ENCODE measurements at regions not wholly inside any gene's neighbourhood (a gene's known extent, or its start where the extent isn't known, plus 50 kb on each side); places are given as distances from the start of the nearest gene placed in this dataset.

DNA sequence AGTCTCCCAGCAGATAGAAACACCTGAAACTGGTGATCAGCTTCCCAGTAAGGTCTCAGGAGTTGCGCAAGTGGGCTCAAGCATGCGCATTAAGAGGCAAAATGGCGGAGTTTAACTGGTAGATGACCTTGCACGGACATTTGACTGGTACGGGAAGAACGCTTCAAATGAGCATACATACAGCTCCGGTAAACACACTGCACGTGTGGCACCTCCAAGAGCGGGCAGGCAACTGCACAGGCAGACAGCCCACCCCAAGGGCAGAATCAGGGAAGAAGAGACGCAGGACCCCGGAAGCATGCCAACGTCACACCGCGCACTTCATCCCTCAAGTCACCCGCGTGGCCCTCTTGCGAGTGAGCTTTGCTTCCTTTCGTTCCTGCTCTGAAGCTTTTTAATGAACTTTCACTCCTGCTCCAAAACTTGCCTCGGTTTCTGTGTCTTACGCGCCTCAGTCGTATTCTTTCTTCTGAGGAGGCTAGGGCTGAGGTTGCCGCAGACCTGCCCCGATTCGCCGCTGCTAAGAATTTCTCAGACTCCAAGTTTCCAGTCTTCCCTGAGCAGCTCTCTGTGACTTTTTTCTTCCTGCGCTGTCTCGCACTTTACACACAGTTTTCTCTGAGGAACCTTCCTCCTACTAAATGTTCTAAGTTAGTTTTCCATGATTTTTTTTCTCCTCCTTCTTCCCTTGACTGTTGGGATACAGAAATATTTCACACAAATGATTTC lies 180.7 kb upstream of the ZFP42 start:
- Histone ChIP-seq H3K4me2 (no peak overlapping the region), H3K79me2 (no peaks in the 10 kb centered on the region), H3K9me2 (replicated peaks; ENCODE audit: insufficient read depth) (no peaks in the 10 kb centered on the region), H3K4me3 (no peak overlapping the region), H3K27me3 (no peaks in the 10 kb centered on the region), H2AFZ (no peak overlapping the region), H3K4me1 (ENCODE audit: insufficient read depth) (no peaks in the 10 kb centered on the region), H3K9me3 (ENCODE audit: low read depth) (no peaks in the 10 kb centered on the region), H3K27ac (no peak overlapping the region), H3K36me3 (replicated peaks; ENCODE audit: insufficient read depth, low read depth) (no peaks in the 10 kb centered on the region), H4K20me1 (ENCODE audit: insufficient read depth, poor library complexity, severe bottlenecking) (no peaks in the 10 kb centered on the region)
- DNase-seq (ENCODE audit: low spot score) = no peak
- no peak for TF ChIP-seq EZH2phosphoT487 (IDR thresholded peaks at IDR 0.05; ENCODE audit: low read depth, severe bottlenecking, unreplicated experiment)
- no peak for TF ChIP-seq EZH2 (IDR thresholded peaks at IDR 0.05; ENCODE audit: borderline replicate concordance)
- TF ChIP-seq, protein P1, sequence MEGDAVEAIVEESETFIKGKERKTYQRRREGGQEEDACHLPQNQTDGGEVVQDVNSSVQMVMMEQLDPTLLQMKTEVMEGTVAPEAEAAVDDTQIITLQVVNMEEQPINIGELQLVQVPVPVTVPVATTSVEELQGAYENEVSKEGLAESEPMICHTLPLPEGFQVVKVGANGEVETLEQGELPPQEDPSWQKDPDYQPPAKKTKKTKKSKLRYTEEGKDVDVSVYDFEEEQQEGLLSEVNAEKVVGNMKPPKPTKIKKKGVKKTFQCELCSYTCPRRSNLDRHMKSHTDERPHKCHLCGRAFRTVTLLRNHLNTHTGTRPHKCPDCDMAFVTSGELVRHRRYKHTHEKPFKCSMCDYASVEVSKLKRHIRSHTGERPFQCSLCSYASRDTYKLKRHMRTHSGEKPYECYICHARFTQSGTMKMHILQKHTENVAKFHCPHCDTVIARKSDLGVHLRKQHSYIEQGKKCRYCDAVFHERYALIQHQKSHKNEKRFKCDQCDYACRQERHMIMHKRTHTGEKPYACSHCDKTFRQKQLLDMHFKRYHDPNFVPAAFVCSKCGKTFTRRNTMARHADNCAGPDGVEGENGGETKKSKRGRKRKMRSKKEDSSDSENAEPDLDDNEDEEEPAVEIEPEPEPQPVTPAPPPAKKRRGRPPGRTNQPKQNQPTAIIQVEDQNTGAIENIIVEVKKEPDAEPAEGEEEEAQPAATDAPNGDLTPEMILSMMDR (IDR thresholded peaks at IDR 0.05; ENCODE audit: poor library complexity) = no peak
- WGBS (ENCODE audit: low lambda C conversion rate, missing lambda C conversion rate) = 97% methylated on average over 28 of the region's 28 CpGs

DNA sequence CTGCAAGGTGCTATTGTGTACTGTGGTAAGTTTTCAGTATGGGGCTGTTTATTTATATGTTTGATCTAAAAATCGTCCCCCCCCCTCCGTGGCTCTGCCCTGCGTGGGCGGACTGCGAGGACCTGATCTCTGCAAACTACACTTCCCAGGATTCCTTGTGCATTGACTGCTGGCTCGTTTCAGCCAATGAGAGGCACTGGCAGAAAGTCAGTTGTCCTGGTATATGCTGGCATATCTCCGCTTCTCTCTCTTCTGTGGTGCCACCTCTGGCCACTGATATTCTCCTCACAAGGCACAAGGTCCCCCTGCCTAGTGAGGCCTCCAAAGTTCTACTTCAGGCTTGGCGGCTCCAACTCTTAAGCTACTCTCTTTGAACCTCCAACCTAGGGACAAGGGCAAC lies 168.8 kb upstream of the ZFP42 start:
- Histone ChIP-seq H3K4me2 (no peak overlapping the region), H3K27me3 (no peaks in the 10 kb centered on the region), H3K36me3 (replicated peaks; ENCODE audit: insufficient read depth, low read depth) (no peaks in the 10 kb centered on the region), H3K9me2 (replicated peaks; ENCODE audit: insufficient read depth) (no peaks in the 10 kb centered on the region), H3K27ac (no peak overlapping the region), H3K79me2 (no peaks in the 10 kb centered on the region), H4K20me1 (ENCODE audit: insufficient read depth, poor library complexity, severe bottlenecking) (no peaks in the 10 kb centered on the region), H3K9me3 (ENCODE audit: low read depth) (no peaks in the 10 kb centered on the region), H2AFZ (no peak overlapping the region), H3K4me3 (no peak overlapping the region), H3K4me1 (ENCODE audit: insufficient read depth) (no peaks in the 10 kb centered on the region)
- 70% methylated on average over 8 of the region's 8 CpGs for WGBS (ENCODE audit: low lambda C conversion rate, missing lambda C conversion rate)
- DNase-seq (ENCODE audit: low spot score) = no peak
- TF ChIP-seq EZH2 (IDR thresholded peaks at IDR 0.05; ENCODE audit: borderline replicate concordance) (no peak), EZH2phosphoT487 (IDR thresholded peaks at IDR 0.05; ENCODE audit: low read depth, severe bottlenecking, unreplicated experiment) (no peak)
- TF ChIP-seq, protein P1 (IDR thresholded peaks at IDR 0.05; ENCODE audit: poor library complexity) = no peak

GRCh38 chr4:187827631-187828030 lies 167.9 kb upstream of the ZFP42 start:
- Histone ChIP-seq H2AFZ (no peak overlapping the region), H3K36me3 (replicated peaks; ENCODE audit: insufficient read depth, low read depth) (no peaks in the 10 kb centered on the region), H3K9me2 (replicated peaks; ENCODE audit: insufficient read depth) (no peaks in the 10 kb centered on the region), H3K27me3 (no peaks in the 10 kb centered on the region), H3K79me2 (no peaks in the 10 kb centered on the region), H3K4me3 (no peak overlapping the region), H3K4me1 (ENCODE audit: insufficient read depth) (no peaks in the 10 kb centered on the region), H3K4me2 (no peak overlapping the region), H3K27ac (no peak overlapping the region), H4K20me1 (ENCODE audit: insufficient read depth, poor library complexity, severe bottlenecking) (no peaks in the 10 kb centered on the region), H3K9me3 (ENCODE audit: low read depth) (no peaks in the 10 kb centered on the region)
- 88% methylated on average over 6 of the region's 6 CpGs for WGBS (ENCODE audit: low lambda C conversion rate, missing lambda C conversion rate)
- TF ChIP-seq EZH2phosphoT487 (IDR thresholded peaks at IDR 0.05; ENCODE audit: low read depth, severe bottlenecking, unreplicated experiment) (no peak), EZH2 (IDR thresholded peaks at IDR 0.05; ENCODE audit: borderline replicate concordance) (no peak)
- TF ChIP-seq, protein P1 (IDR thresholded peaks at IDR 0.05; ENCODE audit: poor library complexity) = no peak
- DNase-seq (ENCODE audit: low spot score) = no peak

All from hepatocyte (in vitro differentiated cells).